Sigmoid colon (tissue), 4 donors: ENCODE measurements at regions not wholly inside any gene's neighbourhood (a gene's known extent, or its start where the extent isn't known, plus 50 kb on each side); places are given as distances from the start of the nearest gene placed in this dataset.

ENCODE experiments used
- EP300 ChIP-seq, 4 donors: sonication (generic); formaldehyde crosslinking; IDR thresholded peaks; one replicate each; pipeline ENCODE4 v1.6.1; 2017; ENCODE audit warnings: antibody characterized with exemption in 4 of 4
- POLR2A ChIP-seq, 2 donors: fragments of 450-650 bp; IDR thresholded peaks; one replicate each; pipeline ENCODE4 v1.6.1; 2016; ENCODE audit warnings: antibody characterized with exemption in 2 of 2, mild to moderate bottlenecking in 2 of 2, moderate library complexity in 2 of 2
- POLR2AphosphoS5 ChIP-seq, 4 donors: sonication (generic); formaldehyde crosslinking; IDR thresholded peaks; one replicate each; pipeline ENCODE4 v1.6.1; 2017; ENCODE audit warnings: antibody characterized with exemption in 4 of 4
- TF ChIP-seq, protein P1 (sequence below), 4 experiments: fragments of 450-650 bp in 3 of 4; fragments of 200-600 bp in 1 of 4; IDR thresholded peaks; one replicate each; pipeline ENCODE4 v1.5.1; 2016 to 2019; ENCODE audit warnings: antibody characterized with exemption in 4 of 4, mild to moderate bottlenecking in 3 of 4, moderate library complexity in 2 of 4

DNA sequence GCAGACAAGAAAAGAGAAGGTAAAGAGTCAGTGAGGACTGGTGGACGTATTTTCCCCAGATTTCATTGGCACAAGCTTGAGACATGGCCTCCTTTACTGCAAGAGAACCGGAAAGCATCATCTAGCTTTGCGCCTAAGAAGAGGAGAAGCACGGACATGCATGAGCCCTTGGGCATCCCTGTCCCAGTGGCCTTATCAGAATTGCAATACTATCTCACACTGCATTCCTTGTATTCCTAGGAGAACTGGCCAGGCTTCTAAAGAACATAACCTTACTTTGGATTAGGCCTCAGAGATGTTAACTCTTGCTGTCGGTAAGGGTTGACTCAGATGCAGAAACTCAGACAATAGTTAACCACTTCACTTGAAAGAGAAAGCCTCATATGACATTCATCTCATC is 229.5 kb upstream of the PRICKLE2 start:
- TF ChIP-seq POLR2A (IDR thresholded peaks at IDR 0.05) = no peak
- TF ChIP-seq, protein P1, sequence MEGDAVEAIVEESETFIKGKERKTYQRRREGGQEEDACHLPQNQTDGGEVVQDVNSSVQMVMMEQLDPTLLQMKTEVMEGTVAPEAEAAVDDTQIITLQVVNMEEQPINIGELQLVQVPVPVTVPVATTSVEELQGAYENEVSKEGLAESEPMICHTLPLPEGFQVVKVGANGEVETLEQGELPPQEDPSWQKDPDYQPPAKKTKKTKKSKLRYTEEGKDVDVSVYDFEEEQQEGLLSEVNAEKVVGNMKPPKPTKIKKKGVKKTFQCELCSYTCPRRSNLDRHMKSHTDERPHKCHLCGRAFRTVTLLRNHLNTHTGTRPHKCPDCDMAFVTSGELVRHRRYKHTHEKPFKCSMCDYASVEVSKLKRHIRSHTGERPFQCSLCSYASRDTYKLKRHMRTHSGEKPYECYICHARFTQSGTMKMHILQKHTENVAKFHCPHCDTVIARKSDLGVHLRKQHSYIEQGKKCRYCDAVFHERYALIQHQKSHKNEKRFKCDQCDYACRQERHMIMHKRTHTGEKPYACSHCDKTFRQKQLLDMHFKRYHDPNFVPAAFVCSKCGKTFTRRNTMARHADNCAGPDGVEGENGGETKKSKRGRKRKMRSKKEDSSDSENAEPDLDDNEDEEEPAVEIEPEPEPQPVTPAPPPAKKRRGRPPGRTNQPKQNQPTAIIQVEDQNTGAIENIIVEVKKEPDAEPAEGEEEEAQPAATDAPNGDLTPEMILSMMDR (IDR thresholded peaks at IDR 0.05) = no peak
- no peak for TF ChIP-seq EP300 (IDR thresholded peaks at IDR 0.05)
- no peak for TF ChIP-seq POLR2AphosphoS5 (IDR thresholded peaks at IDR 0.05)
